Right renal pelvis (tissue), 4 donors: ENCODE measurements at regions not wholly inside any gene's neighbourhood (a gene's known extent, or its start where the extent isn't known, plus 50 kb on each side); places are given as distances from the start of the nearest gene placed in this dataset.

ENCODE experiments used
- DNase-seq, 4 donors: peaks; one replicate each; pipeline ENCODE4 v3.0.0-alpha.2; 2013; ENCODE audit warnings: low read depth in 4 of 4, low spot score in 3 of 4, missing footprints in 1 of 4

DNA sequence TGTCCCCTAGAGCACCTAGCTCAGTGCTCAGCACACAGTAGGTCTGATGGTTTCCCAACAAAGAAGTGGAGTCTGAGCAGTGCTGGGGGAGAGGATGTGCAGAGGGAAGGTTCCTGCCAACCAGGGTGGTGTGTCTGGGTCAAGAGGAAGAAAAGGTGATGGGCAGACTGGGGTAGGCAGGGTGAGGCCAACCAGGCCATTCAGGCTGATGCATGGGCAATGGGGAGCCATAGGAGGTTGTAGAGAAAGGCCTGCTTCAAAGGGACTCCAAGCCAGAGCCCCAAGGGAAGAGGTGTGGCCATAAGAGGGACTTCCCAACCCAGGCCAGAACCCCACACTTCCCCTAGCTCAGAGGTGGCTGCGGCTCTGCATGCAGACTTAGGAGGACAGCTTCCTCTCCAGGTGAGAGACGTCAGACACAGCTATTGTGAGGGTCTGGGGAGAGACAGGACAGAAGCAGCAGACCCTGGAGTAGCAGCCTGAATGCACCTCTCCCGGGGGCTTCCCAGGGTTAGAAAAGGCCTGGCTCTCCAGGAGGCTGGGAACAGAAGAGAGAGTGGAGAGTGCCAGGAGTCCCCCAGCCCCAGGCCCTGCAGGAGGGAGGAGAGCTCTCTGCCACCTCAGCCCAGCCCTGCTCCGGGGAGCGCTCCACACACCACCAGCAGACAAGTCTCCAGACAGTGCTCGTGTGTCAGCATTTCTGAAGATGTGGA lies 87.4 kb upstream of the ZMIZ1 start:
- DNase-seq = no peak

DNA sequence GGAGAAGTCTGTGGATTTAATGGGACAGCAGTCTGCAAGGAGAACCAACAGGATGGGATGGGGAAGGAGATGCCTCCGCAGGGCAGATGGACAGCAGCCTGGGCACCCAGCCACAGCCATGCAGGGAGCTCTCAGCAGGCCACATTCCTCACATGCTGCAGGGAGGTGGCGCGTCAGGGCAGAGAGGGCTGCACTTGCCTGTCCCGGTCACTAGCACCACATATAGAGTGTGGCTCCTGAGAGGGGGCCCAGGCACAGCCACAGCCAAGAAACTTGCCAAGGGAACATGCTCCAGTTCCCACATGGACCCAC lies 86.8 kb upstream of the ZMIZ1 start:
- no peak for DNase-seq

DNA sequence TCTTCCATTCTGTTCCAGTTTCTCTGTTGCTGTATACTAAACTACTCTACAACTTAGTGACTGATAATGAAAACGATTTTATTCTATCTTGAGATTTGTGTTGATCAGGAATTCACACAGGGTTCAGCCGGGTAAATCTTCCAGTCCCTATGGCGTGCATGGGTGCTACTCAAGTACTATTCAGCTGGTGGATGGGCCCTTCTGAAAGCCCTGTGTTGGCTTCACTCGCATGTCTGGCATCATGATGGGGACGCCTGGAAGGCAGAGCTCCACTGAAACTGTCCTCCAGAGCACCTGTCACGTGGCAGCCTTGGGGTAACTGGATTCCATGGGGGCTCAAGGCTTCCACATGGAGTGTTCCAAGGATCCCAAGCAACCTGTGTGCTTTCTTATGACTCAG lies 86.0 kb upstream of the ZMIZ1 start:
- no peak for DNase-seq

DNA sequence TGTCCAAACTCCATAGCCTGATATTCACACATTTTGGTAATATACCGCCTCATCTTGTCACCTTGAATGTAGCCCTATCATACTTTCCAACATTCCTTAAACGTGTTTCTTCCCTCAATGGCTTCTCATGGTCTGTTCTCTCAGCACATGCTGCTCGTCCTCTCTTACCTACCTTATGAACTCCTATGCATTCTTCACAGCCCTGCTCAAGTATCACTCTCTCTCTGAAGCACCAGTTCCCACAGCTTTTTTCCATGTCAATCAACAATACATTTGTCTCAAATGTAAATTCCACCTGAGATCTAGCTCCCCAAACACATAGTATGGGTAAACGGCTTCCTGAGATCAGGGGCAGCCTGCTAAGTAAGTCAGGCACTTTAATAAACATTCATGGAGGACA lies 85.2 kb upstream of the ZMIZ1 start:
- no peak for DNase-seq

DNA sequence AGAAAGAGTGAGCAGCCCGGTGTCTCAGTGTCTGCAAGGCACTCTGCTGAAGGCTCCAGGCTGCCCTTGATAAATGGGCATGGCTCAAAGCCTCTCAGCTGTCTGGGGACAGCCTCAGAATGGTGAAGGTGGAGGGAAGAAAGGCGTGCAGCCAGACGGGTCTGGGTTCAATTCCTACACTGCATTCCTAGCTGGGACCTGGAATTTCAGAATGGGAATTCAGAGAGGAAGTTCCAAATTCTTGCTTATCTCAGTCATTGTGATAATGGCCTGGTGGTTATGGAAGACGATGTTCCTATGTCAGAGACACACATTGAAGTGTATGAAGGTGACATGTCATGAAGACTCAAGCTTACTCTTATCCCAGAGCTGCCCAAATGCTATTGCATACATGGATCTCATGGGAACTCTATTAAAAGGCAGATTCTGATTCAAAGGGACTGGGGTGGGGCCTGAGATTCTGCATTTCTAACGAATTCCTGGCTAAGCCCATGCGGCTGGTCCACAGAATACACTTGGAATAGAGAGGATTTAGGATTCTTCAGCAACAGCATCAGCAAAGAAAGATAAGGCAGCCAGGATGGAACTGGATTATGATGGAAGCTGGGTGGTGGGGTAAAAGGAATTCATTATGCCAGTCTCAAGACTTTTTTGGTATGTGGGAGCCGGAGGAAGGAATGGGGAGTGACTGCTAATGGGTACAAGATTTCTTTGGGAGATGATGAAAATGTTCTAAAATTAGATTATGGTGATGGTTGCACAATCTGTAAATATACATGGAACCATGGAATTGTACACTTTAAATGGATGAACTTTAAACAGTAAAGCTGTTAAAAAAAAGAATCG lies 82.6 kb upstream of the ZMIZ1 start:
- no peak for DNase-seq

DNA sequence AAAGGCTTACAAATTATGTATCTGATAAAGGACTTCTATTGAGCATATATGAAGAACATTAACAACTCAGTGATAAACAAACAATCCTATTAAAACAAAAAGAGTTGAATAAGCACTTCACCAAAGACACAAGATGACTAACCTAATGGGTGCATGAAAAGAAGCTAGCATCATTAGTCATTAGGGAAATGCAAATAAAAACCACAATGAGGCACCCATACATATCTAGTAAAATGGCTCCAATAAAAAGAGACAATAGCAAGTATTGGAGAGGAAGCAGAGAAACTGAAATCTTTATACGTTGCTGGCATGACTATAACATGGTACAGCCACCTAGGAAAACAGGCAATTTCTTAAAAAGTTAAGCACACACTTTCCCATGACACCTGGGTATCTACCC lies 77.6 kb upstream of the ZMIZ1 start:
- DNase-seq = no peak

DNA sequence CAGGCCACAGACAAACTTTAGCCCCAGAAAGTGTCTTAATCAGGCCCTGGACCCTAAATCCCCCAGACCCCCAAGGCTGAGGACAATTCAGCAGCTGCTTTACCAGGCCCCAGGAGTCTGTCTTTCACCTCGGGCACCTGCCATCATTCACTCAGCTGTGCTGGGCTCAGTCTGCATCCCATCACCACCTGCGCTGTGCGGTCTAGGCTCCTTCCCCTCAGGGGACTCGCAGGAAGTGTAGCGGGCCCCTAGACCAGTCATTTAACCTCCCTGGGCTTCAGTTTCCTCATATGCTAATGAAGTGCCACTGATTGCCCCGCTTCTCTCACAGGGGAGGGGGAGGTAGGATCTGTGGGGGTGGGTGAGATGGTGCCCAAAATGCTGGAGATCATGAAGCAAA lies 76.4 kb upstream of the ZMIZ1 start:
- DNase-seq = no peak

DNA sequence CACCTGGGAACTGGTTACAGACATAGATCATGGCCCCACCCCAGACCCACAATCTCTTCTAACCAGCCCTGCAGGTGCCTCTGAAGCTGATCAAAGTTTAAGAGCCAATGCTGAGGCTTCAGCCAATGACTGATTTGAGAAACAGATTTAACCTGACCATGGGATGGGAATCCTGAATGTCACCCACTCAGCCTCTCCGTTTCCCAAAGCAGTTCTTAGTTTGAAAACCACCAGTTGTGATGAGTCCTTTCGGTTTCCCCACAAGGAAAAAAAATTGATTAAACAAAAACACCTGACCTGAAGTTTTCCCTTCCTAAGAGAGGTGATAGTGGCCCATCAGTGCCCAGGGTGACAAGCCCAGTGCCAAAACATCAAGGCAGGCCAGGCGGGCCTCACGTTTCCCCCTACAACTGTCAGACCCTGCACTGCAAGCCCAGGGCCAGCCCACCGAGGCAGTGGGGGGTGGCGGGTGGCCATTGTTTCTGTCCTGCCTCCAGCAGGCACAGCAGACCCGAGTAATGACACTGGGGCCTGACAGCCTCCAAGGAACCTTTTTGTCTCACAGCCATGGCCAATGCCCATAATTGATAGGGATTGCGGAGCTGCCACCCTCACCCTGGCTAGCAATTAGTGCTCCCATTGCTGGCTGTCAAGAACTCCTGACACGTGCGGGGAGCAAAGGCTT lies 75.4 kb upstream of the ZMIZ1 start:
- no peak for DNase-seq

DNA sequence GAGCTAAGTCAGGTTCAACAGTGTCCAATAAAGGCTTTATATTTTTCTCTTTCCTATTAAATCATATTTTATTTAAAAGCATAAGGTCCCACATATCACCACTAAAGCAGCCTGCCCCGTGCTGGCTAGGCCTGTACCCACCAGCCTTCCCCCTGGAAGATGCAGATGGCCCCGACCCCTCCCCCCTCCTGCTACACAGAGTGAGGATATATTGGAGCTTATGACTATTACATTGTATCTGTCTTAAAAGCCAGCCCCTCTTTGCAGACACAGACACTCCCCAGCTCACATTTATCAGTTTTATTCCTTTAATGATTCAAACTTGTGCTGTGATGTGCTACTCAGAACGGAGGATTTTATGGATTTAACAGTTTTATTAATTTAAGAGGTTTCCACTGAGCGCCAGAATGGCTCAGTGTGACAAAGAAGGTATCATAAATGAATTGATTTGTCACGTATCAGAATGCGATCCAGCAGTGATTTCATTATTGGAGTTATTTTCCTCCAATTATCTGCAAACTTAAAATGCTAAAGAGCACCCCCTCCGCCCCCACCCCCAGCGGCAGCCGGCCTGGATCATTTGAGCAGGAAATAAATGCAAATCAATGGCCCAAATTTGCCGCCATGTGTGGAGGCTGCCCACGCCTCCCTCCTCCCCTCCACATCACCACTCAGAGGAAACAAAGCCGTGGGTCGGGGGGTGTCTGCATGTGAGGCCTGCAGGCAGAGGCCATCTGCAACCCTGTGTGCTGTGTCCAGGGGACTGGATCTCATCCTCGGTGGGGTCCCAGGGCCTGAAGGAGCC lies 72.6 kb upstream of the ZMIZ1 start:
- DNase-seq = no peak

DNA sequence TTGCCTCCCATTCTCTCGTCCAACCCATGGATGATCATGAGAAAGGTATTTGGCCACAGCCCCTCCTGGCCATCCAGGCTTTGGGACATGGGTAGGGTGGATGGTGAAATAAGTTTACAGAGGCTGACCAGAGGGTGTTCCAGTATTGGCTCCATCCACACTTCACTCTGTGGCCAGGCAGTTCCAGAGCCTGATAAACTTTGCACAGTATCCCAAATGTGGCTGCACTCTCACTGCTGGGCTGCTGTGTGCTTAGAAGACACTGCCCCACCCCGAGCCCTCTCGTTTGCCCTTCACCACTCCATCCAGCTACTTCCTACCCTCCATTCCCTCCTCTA lies 72.0 kb upstream of the ZMIZ1 start:
- DNase-seq = no peak

DNA sequence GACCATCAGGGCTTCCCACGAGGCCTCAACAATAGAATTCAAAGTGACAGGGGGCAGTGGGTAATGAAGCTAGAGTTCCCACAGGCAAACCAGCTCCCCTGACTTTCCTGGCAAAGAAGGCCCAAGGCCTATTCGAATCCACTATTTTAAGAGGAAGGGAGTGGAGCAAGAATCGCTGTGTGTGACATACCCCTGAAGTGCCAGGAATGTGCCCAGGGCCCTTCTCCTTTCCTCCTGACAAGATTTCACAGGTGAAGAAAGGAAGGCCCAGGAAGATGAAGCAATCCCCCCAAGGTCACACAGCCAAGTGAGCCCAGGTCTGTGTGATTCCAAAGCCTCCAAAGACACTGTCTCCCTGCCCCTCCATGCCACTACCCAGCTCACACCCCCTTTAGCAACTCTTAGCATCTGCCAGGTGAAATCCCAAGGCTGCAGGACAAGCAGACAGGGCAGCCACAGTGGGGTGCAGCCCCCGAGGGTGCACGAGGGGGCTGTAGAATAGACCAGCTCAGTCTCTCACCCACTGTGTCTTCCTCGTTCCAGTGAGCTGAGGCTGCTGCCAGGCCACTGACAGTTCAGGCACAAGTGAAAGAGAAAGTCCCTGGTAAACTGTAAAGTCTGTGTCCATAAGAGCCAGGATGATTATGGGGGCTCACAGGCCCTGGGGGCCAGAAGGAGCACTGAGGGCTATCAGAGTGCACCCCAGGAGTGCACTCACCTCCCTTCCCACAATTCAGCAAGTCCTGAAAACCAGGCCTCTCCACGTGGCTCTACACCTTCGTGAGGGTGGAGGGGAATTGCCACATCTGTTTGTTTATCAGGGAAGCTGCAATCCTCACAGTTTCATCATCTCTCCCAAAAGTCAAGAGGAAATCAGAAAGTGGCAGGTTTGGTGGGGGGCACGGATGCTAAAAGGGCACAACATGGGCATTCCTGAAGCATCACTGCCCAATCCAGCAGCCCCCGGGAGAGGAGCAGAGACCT lies 70.8 kb upstream of the ZMIZ1 start:
- no peak for DNase-seq

DNA sequence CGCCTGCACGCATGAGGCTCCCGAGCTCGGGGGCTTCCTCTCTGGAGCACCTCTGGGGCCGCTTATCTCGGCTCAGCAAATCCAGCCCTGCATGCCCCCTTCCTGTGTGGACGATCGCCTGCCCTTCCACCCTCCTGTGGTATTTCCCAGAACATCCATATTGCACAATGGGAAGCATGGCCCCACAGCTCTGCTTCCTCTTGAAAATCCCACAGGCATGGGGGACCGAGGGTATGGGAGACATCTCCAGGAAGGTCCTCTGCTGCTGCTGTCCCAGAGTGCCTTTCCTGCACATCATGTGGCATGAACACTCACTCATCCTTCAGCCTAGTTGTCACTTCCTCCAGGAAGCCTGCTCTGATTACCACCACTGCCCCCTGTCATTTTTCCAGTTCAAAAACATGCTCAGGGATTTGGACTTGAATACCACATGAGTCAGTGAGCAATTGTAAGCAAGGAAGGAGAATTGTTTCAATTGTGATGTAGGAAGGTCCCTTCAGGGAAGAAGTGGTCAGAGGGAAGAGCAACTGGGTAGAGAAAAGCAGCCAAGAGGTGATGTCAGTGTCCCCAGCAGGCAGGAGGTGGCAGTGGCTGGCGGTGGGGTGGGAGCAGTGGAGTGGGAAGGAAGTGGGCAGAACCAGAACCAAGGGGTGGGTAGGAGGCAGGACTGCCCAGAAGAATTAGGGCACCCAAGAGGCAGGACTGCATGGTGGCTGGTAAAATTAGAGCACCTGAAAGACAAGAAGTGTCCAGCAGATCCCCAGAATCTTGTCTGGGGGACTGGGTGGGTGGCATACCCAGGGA lies 67.5 kb upstream of the ZMIZ1 start:
- no peak for DNase-seq

DNA sequence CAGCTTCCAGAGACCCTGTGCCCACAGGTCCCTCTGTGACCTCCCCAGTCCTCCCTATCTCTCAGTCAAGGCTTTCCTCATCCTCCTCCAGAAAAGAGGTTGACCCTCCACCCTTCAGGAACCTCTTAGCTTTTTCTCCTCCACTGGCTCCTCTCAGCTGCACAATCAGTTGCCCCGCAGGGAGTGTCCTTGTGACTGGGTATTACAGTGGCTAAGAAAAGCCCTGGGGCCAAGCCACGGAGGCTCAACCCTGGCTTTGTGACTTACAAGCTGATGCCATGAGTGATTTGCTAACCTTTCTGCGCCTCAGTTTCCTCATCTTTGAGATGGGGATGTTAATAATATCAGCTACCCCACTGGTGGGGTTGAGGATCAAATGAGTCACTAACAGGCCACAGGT lies 66.4 kb upstream of the ZMIZ1 start:
- DNase-seq = no peak

DNA sequence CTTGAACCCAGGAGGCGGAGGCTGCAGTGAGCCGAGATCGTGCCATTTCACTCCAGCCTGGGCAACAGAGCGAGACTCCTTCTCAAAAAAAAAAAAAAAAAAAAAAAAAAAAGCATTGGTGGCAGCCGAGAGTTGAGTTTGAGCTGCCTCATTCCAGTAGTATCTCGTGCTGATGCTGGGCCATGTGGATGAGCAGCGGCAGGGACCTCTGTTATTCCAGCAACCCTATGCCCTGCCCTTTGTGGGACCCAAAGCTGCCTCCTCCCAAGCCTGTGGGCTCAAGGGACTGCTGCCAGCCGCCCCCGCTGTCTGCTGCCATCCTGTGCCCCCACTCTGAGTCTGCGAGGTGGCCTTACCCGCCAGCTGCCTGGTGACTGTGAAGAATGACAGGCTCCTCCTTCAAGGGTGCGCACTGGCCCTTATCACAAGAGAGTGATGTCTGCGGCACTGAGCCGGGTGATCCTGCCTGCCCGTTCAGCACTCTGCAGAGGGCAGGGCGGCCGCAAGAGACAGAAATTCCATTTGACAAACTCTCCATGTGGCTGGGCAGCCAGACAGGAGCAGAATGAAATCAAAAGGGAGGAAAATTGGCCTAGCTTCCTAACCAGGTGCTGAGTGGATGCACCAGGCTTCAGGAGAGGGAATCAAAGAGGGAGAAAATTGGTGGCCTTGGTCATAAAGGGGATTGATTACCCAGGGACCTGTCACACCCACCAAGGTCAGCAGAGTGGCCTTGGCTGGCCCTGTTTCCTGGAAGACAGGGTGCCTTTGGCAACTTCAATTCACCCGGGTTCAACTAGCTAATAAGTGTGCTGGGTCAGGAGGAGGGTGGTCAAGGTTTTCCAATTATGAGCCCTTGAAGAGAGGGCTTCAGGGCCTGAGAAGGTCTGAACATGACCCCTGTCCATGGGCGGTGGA lies 65.3 kb upstream of the ZMIZ1 start:
- DNase-seq = peak in 3 of 4 donors; percentile 25 to 50 (median 38)

DNA sequence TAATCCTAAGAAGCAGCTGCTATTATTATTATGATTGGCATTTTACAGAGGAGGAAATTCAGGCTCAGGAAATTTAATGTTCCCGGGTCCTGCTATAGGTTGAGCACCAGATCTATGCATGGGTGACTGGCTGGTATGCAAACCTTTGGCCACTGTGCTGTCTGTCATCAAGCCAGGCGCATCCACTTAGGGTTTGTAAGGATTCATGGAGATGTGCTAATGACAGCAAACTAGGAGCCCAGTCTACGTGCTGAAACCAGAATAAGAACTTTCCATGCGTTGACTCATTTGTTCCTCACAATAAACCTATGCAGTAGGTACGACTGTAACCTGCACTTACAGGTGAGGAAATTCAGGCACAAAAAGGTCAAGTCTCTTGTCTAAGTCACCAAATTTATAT lies 64.5 kb upstream of the ZMIZ1 start:
- DNase-seq = peak in 1 of 4 donors; percentile 45

DNA sequence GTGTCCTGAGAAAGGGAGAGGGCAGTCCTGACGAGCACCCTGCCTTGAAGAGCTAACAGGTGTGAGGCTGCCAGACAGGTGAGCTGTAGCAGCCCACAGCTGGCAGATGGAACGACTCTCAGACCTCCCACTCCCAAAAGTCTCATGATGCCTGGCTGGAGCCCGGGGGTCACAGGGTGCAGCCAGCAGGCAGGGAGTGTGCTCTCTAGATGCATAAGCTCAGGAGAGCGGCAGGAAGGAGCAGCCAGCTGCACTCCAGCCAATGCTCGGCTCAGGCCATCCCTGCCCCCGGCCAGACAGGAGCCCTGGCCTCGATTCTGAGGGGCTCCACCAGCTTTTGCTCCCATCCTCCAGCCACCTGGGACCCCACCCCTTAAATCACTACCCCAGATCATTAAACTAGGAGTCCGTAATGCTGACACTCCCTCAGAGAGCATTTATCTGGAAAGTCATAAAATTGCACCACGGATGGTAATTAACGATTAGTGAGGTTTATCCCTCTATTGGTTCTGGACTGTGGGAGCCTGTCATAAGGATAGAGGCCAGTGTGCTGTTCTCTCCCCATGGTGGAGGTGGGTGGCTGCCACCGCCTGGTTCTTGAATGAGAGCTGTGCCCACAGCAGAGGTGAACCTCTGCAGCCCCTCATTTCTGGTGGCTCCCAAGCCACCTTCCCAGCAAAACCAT lies 63.5 kb upstream of the ZMIZ1 start:
- DNase-seq = no peak

DNA sequence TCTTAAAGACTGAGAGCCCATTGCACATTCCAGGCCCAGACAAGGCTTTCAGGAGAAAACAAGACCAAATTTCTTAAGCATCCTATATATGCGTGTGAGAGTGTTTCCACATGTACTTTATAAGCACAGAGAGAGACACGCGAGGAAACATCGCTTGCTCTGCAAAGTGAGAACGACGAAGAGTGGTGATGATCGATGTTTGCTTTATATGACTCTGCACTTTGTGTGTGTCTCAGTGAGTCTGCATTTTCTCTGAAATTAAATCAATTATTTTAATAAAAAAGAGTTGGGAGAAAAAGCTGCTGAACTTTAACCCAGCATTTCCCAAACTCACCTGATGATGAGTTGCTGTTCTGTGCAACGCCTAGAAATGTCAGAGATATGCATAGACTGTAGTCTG lies 61.7 kb upstream of the ZMIZ1 start:
- no peak for DNase-seq
